ENCODE measurements at regions not wholly inside any gene's neighbourhood (a gene's known extent, or its start where the extent isn't known, plus 50 kb on each side); places are given as distances from the start of the nearest gene placed in this dataset.

DNA sequence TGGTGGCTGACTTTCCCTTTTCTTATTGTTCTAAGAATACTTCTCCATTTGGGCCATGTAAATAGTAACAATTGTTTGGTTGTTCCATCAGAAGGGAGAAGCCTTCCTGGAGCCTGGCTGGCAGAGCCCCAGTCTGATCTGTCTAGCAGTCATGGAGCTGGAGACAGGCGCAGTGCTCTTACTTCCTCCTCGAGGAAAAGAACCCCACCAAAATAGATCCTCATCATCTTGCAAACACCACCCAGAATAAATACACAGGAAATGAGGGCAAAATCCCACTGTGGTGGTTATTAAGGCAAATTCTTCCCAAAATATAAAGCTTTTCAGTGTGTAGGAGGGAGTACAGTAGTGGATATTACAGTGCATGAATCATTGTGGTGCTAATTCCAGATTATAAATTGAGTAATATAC, 195.1 kb upstream of the SGK1 start:
- no peak overlapping the region for H3K27ac ChIP-seq
- no peak for DNase-seq (ENCODE audit: low spot score)

DNA sequence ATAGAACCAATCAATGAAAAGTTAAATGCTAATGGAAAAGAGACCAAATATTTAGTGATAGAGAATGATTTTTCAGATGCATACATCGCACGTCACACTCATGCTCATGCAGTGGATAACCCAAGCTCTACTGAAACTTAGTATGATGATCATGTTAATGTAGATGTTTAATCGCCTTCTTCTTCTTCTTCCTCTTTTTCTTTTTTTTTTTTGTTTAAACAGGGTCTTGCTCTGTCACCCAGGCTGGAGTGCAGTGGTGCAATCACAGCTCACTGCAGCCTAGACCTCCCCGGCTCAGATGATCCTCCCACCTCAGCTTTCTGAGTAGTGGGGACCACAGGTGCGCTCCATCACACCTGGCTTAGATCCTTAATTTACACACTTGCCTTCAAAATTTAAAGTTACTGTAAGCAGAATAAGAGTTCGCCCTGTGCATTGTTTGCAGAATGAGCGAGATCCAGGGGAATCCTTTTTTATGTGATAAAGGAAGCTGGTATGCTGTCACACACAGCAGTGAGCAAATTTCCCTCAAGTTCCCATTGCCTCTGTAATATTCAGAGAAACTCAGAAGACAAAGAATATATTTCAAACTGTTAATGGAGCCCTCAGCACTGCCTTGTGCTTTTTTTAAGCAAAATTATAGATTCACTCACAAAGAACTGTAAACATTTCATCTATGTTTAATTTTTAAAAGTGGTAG, 194.2 kb upstream of the SGK1 start:
- ChIA-PET POLR2A (ENCODE audit: low non-redundant PET) (no interaction called here), CTCF (no interaction called here)
- TF ChIP-seq, protein P1, sequence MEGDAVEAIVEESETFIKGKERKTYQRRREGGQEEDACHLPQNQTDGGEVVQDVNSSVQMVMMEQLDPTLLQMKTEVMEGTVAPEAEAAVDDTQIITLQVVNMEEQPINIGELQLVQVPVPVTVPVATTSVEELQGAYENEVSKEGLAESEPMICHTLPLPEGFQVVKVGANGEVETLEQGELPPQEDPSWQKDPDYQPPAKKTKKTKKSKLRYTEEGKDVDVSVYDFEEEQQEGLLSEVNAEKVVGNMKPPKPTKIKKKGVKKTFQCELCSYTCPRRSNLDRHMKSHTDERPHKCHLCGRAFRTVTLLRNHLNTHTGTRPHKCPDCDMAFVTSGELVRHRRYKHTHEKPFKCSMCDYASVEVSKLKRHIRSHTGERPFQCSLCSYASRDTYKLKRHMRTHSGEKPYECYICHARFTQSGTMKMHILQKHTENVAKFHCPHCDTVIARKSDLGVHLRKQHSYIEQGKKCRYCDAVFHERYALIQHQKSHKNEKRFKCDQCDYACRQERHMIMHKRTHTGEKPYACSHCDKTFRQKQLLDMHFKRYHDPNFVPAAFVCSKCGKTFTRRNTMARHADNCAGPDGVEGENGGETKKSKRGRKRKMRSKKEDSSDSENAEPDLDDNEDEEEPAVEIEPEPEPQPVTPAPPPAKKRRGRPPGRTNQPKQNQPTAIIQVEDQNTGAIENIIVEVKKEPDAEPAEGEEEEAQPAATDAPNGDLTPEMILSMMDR (conservative IDR thresholded peaks at IDR 0.05; ENCODE audit: low read depth), result no peak
- no peak overlapping the region for H3K27ac ChIP-seq
- no peak for DNase-seq (ENCODE audit: low spot score)

More for the DNA sequence above, 195.1 kb upstream of the SGK1 start:
- ChIA-PET POLR2A (ENCODE audit: low non-redundant PET) (no interaction called here), CTCF (no interaction called here)
- TF ChIP-seq, protein P1 (conservative IDR thresholded peaks at IDR 0.05; ENCODE audit: low read depth), result no peak

DNA sequence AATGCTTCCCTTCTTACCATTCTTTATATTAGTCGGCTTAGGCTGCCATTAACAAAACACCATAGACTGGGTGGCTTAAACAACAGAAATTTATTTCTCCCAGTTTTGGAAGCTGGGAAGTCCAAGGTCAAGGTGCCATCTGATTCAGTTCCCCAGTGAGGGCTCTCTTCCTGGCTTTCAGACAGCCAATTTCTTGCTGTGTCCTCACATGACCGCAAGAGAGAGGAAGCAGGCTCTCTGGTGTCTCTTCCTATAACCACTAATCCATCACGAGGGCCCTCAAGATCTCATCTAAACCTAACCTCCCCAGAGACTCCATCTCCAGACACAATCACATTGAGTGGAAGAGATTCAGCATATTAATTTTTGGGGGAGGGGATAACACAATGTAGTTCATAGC, 193.0 kb upstream of the SGK1 start:
- no peak overlapping the region for H3K27ac ChIP-seq
- DNase-seq (ENCODE audit: low spot score), result no peak
- POLR2A ChIA-PET (ENCODE audit: low non-redundant PET), result no interaction called here
- TF ChIP-seq, protein P1 (conservative IDR thresholded peaks at IDR 0.05; ENCODE audit: low read depth), result no peak
- CTCF ChIA-PET, result no interaction called here

DNA sequence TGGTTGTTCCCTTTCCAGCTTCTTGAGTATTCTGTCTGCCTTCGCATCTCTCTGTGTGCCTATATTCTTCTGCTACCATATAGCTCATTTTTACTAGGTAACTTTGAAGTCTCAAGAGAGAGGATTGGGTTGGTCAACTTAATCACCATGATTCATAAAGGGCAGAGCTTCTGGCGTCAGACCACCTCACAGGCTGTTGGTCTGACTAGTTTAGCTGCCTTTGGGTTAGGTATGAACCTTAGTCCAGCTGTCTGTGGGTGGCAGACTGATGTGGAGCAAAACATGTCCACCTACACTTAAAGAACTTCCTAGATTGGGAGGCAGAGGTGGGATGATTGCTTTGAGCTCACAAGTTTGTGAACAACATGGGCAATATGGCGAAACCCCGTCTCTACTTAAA, 192.2 kb upstream of the SGK1 start:
- no peak for DNase-seq (ENCODE audit: low spot score)
- no peak overlapping the region for H3K27ac ChIP-seq
- TF ChIP-seq, protein P1 (conservative IDR thresholded peaks at IDR 0.05; ENCODE audit: low read depth), result no peak
- ChIA-PET POLR2A (ENCODE audit: low non-redundant PET) (interaction anchor here (0.8 kb wide), 1 partner anchor 361 kb away, joined by 4 read pairs; no protein-coding TSS in a partner anchor), CTCF (interaction anchor here (1.0 kb wide), 1 partner anchor 54 kb away, joined by 3 read pairs; no protein-coding TSS in a partner anchor)

DNA sequence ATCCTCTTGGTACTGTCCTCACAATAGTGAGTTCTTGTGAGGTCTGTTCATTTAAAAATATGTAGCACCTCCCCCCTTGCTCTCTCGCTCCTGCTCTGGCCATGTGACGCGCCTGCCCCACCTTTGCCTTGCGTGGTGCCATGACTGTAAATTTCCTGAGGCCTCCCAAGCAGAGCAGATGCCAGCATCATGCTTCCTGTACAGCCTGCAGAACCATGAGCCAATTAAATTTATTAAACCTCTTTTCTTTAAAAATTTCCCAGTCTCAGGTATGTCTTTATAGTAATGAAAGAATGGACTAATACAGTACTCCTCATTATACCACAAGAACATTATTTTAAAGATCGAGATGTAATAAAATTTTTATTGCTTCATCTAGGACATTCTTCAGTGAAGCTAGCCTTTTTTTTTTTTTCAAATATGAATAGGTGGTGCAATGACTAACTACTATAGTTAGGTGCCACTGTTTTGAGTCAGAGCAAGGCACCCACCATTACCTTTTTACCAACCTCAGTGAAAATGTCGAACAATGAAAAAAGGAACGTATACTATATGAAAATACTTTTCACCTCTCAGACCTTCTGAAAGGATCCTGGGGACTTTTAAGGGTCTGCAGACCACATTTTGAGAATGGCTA, 191.1 kb upstream of the SGK1 start:
- TF ChIP-seq, protein P1 (conservative IDR thresholded peaks at IDR 0.05; ENCODE audit: low read depth), result no peak
- peak; percentile 34 for DNase-seq (ENCODE audit: low spot score)
- POLR2A ChIA-PET (ENCODE audit: low non-redundant PET), result no interaction called here
- H3K27ac ChIP-seq, result peak overlapping the region; percentile 76
- CTCF ChIA-PET, result interaction anchor here (0.7 kb wide), 1 partner anchor 9 kb away, joined by 3 read pairs; no protein-coding TSS in a partner anchor

DNA sequence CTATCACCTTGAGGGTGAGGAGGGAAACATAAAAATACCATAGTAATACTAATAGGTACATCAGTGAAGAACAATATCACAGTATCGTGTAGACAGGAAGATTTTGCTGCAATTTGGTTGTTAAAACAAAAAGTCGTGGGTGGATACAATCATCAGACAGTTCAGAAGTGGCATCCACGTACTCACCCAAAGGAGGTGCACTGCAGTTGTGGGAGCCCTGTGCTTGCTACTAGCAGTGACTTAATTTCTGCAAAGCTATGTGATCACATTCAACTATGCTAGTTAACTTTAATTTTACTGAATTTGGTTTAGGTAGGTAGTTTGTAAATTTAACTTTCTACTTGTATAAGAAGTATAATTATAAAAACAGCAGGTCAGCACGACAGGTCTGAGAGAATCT, 188.2 kb upstream of the SGK1 start:
- DNase-seq (ENCODE audit: low spot score), result no peak
- no peak overlapping the region for H3K27ac ChIP-seq
- ChIA-PET POLR2A (ENCODE audit: low non-redundant PET) (no interaction called here), CTCF (interaction anchor here (0.5 kb wide), 1 partner anchor 43 kb away, joined by 3 read pairs; no protein-coding TSS in a partner anchor)
- TF ChIP-seq, protein P1 (conservative IDR thresholded peaks at IDR 0.05; ENCODE audit: low read depth), result no peak
